SK-N-SH treated with all-trans-retinoic acid at 6 μM for 48 hours (cell line): ENCODE measurements at regions not wholly inside any gene's neighbourhood (a gene's known extent, or its start where the extent isn't known, plus 50 kb on each side); places are given as distances from the start of the nearest gene placed in this dataset.

Experiments
- ATAC-seq: fragments of 200-7000 bp; cut with Tn5 transposase; 3 replicates; pipeline ENCODE4 v1.9.1; 2020; ENCODE audit warnings: mild to moderate bottlenecking, moderate library complexity
- BACH2 ChIP-seq: fragments of 250-450 bp; sonication (Bioruptor Pico); IDR thresholded peaks from 2 replicates; pipeline ENCODE4 v1.9.0; 2021; ENCODE audit warnings: mild to moderate bottlenecking, borderline replicate concordance
- CREB5 ChIP-seq: fragments of 250-450 bp; sonication (Bioruptor Pico); IDR thresholded peaks from 2 replicates; pipeline ENCODE4 v1.5.1; 2020; ENCODE audit warnings: low read depth, mild to moderate bottlenecking, moderate library complexity
- CSDC2 ChIP-seq: fragments of 250-450 bp; sonication (Bioruptor Pico); IDR thresholded peaks from 2 replicates; pipeline ENCODE4 v1.5.0; 2020; ENCODE audit warnings: mild to moderate bottlenecking, moderate library complexity
- CSRNP3 ChIP-seq: fragments of 250-450 bp; sonication (Bioruptor Pico); IDR thresholded peaks from 2 replicates; pipeline ENCODE4 v1.5.1; 2021; ENCODE audit warnings: mild to moderate bottlenecking, moderate library complexity
- ESRRG ChIP-seq: fragments of 250-450 bp; sonication (Bioruptor Pico); IDR thresholded peaks from 2 replicates; pipeline ENCODE4 v1.6.1; 2021; ENCODE audit warnings: mild to moderate bottlenecking
- GLIS3 ChIP-seq: fragments of 250-450 bp; sonication (Bioruptor Pico); IDR thresholded peaks from 2 replicates; pipeline ENCODE4 v1.5.0; 2020; ENCODE audit warnings: mild to moderate bottlenecking, moderate library complexity
- ISL1 ChIP-seq: fragments of 250-450 bp; sonication (Bioruptor Pico); IDR thresholded peaks from 2 replicates; pipeline ENCODE4 v2.1.2; 2022; ENCODE audit warnings: mild to moderate bottlenecking, moderate library complexity
- OSR1 ChIP-seq: fragments of 250-450 bp; sonication (Bioruptor Pico); IDR thresholded peaks from 2 replicates; pipeline ENCODE4 v1.8.0; 2022; ENCODE audit warnings: moderate library complexity, mild to moderate bottlenecking, inconsistent platforms
- PATZ1 ChIP-seq: fragments of 250-450 bp; sonication (Bioruptor Pico); IDR thresholded peaks from 2 replicates; pipeline ENCODE4 v1.8.0; 2020; ENCODE audit warnings: mild to moderate bottlenecking, moderate library complexity, borderline replicate concordance
- POU6F1 ChIP-seq: fragments of 250-450 bp; sonication (Bioruptor Pico); IDR thresholded peaks from 2 replicates; pipeline ENCODE4 v1.8.0; 2021; ENCODE audit warnings: low read depth, mild to moderate bottlenecking, moderate library complexity, borderline replicate concordance
- PPARA ChIP-seq: fragments of 250-450 bp; sonication (Bioruptor Pico); IDR thresholded peaks from 2 replicates; pipeline ENCODE4 v1.5.0; 2020; ENCODE audit warnings: mild to moderate bottlenecking, borderline replicate concordance
- RARB ChIP-seq: fragments of 250-450 bp; sonication (Bioruptor Pico); IDR thresholded peaks from 2 replicates; pipeline ENCODE4 v1.8.0; 2021; ENCODE audit warnings: mild to moderate bottlenecking, moderate library complexity
- SNAI2 ChIP-seq: fragments of 250-450 bp; sonication (Bioruptor Pico); IDR thresholded peaks from 2 replicates; pipeline ENCODE4 v1.5.0; 2020; ENCODE audit warnings: mild to moderate bottlenecking, moderate library complexity
- TCF4 ChIP-seq: fragments of 250-450 bp; sonication (Bioruptor Pico); IDR thresholded peaks from 2 replicates; pipeline ENCODE4 v1.8.0; 2021; ENCODE audit warnings: mild to moderate bottlenecking, moderate library complexity, borderline replicate concordance
- TOX ChIP-seq: fragments of 250-450 bp; sonication (Bioruptor Pico); IDR thresholded peaks from 2 replicates; pipeline ENCODE4 v1.8.0; 2021; ENCODE audit warnings: mild to moderate bottlenecking, moderate library complexity, borderline replicate concordance
- TSHZ2 ChIP-seq: fragments of 250-450 bp; sonication (Bioruptor Pico); IDR thresholded peaks from 2 replicates; pipeline ENCODE4 v1.5.0; 2020; ENCODE audit warnings: mild to moderate bottlenecking, moderate library complexity
- ZC3H10 ChIP-seq: fragments of 250-450 bp; sonication (Bioruptor Pico); IDR thresholded peaks from 2 replicates; pipeline ENCODE4 v1.5.1; 2021; ENCODE audit warnings: mild to moderate bottlenecking, moderate library complexity
- ZFP3 ChIP-seq: fragments of 250-450 bp; sonication (Bioruptor Pico); IDR thresholded peaks from 2 replicates; pipeline ENCODE4 v1.5.0; 2020; ENCODE audit warnings: mild to moderate bottlenecking, moderate library complexity
- ZFP30 ChIP-seq: fragments of 450-650 bp; formaldehyde crosslinking; IDR thresholded peaks from 2 replicates; pipeline ENCODE4 v1.5.0; 2022; ENCODE audit warnings: mild to moderate bottlenecking, moderate library complexity
- ZNF565 ChIP-seq: fragments of 450-650 bp; formaldehyde crosslinking; conservative IDR thresholded peaks from 2 replicates; pipeline ENCODE4 v1.5.0; 2020; ENCODE audit warnings: low read depth, mild to moderate bottlenecking, moderate library complexity
- ZNF70 ChIP-seq: fragments of 450-650 bp; formaldehyde crosslinking; IDR thresholded peaks from 2 replicates; pipeline ENCODE4 v1.5.0; 2020; ENCODE audit warnings: mild to moderate bottlenecking, moderate library complexity

- ATAC-seq = no peak
- TF ChIP-seq ISL1 (CRISPR knock-in tag) (peak; percentile 31; the same call in 1 of the 2 replicates), ZNF70 (CRISPR knock-in tag) (no peak)
Observed at GRCh38 chr9:80078826-80079225, 507.1 kb downstream of the TLE4 start.

GRCh38 chr9:80077059-80077458 is 505.3 kb downstream of the TLE4 start:
- TF ChIP-seq GLIS3 (CRISPR knock-in tag) = no peak
- no peak for TF ChIP-seq CSDC2 (CRISPR knock-in tag)
- no peak for TF ChIP-seq CREB5 (CRISPR knock-in tag)
- no peak for TF ChIP-seq ZC3H10 (CRISPR knock-in tag)
- no peak for TF ChIP-seq PPARA (CRISPR knock-in tag)
- TF ChIP-seq PATZ1 = no peak
- TF ChIP-seq RARB = no peak
- TF ChIP-seq ZFP30 (CRISPR knock-in tag) = no peak
- TF ChIP-seq ZNF565 = no peak
- TF ChIP-seq ZFP3 (CRISPR knock-in tag) = no peak
- TF ChIP-seq SNAI2 (CRISPR knock-in tag) = no peak
- TF ChIP-seq, all 23 proteins: peak for 0
- no peak for ATAC-seq

- no peak for TF ChIP-seq OSR1
- no peak for TF ChIP-seq CSDC2 (CRISPR knock-in tag)
- ATAC-seq = no peak
Observed at GRCh38 chr9:80076162-80076561, 504.4 kb downstream of the TLE4 start.

GRCh38 chr9:80074439-80074838 is 502.7 kb downstream of the TLE4 start:
- no peak for TF ChIP-seq OSR1
- TF ChIP-seq ZFP3 (CRISPR knock-in tag) = no peak
- TF ChIP-seq BACH2 (CRISPR knock-in tag) = no peak
- no peak for TF ChIP-seq ZNF565
- no peak for TF ChIP-seq ISL1 (CRISPR knock-in tag)
- no peak for TF ChIP-seq ESRRG (CRISPR knock-in tag)
- TF ChIP-seq POU6F1 (CRISPR knock-in tag) = no peak
- TF ChIP-seq CSDC2 (CRISPR knock-in tag) = no peak
- TF ChIP-seq SNAI2 (CRISPR knock-in tag) = no peak
- TF ChIP-seq, all 23 proteins: peak for 0

GRCh38 chr9:80072451-80072850 is 500.7 kb downstream of the TLE4 start:
- no peak for ATAC-seq
- TF ChIP-seq POU6F1 (CRISPR knock-in tag) = no peak
- TF ChIP-seq ZFP30 (CRISPR knock-in tag) = no peak
- no peak for TF ChIP-seq TOX
- no peak for TF ChIP-seq ESRRG (CRISPR knock-in tag)
- no peak for TF ChIP-seq TSHZ2 (CRISPR knock-in tag)
- no peak for TF ChIP-seq RARB
- TF ChIP-seq CSRNP3 (CRISPR knock-in tag) = no peak
- TF ChIP-seq TCF4 = no peak
- no peak for TF ChIP-seq PATZ1
- TF ChIP-seq ZFP3 (CRISPR knock-in tag) = no peak
- TF ChIP-seq CREB5 (CRISPR knock-in tag) = no peak

More at GRCh38 chr9:80074439-80074838, 502.7 kb downstream of the TLE4 start:
- no peak for ATAC-seq
